GM23338 (cell line): ENCODE measurements at regions not wholly inside any gene's neighbourhood (a gene's known extent, or its start where the extent isn't known, plus 50 kb on each side); places are given as distances from the start of the nearest gene placed in this dataset.

ENCODE experiments used
- ATAC-seq: fragments of 200-7000 bp; cut with Tn5 transposase; 3 replicates; pipeline ENCODE4 v1.9.1; 2020
- DNase-seq: peaks from one replicate; pipeline ENCODE4 v3.0.0-alpha.2; 2015; ENCODE audit warnings: low spot score
- H2AFZ ChIP-seq: fragments of 200-600 bp; sonication (generic); 2 replicates; pipeline ENCODE4 v1.8.0; 2016; ENCODE audit warnings: antibody characterized with exemption, mild to moderate bottlenecking, moderate library complexity
- H3F3A ChIP-seq: fragments of 200-600 bp; sonication (generic); replicated peaks from 2 replicates; pipeline ENCODE4 v1.8.0; 2017; ENCODE audit warnings: antibody characterized with exemption, mixed run types, low read depth
- H3K27ac ChIP-seq: fragments of 200-600 bp; sonication (generic); 2 replicates; pipeline ENCODE4 v1.6.1; 2016; ENCODE audit warnings: low read depth
- H3K27me3 ChIP-seq: fragments of 200-600 bp; sonication (generic); 2 replicates; pipeline ENCODE4 v1.8.0; 2016; ENCODE audit warnings: mild to moderate bottlenecking, mixed run types, moderate library complexity; ENCODE audit not compliant: insufficient read depth
- H3K36me3 ChIP-seq: fragments of 200-600 bp; sonication (generic); 2 replicates; pipeline ENCODE4 v1.8.0; 2016; ENCODE audit warnings: mild to moderate bottlenecking; ENCODE audit not compliant: insufficient read depth
- H3K4me1 ChIP-seq: fragments of 200-600 bp; sonication (generic); 2 replicates; pipeline ENCODE4 v1.8.0; 2016; ENCODE audit warnings: mild to moderate bottlenecking, moderate library complexity; ENCODE audit not compliant: insufficient read depth
- H3K4me2 ChIP-seq: fragments of 200-600 bp; sonication (generic); 2 replicates; pipeline ENCODE4 v1.7.1; 2017; ENCODE audit warnings: mixed run types
- H3K4me3 ChIP-seq: fragments of 200-600 bp; sonication (generic); 2 replicates; pipeline ENCODE4 v1.6.1; 2016; ENCODE audit warnings: mixed run types
- H3K79me2 ChIP-seq: fragments of 200-600 bp; sonication (generic); replicated peaks from 2 replicates; pipeline ENCODE4 v1.8.0; 2017; ENCODE audit warnings: mild to moderate bottlenecking; ENCODE audit not compliant: insufficient read depth
- H3K9me2 ChIP-seq: fragments of 200-600 bp; sonication (generic); 2 replicates; pipeline ENCODE4 v1.8.0; 2017; ENCODE audit not compliant: insufficient read depth
- H4K20me1 ChIP-seq: fragments of 200-600 bp; sonication (generic); replicated peaks from 2 replicates; pipeline ENCODE4 v1.8.0; 2017; ENCODE audit warnings: mild to moderate bottlenecking; ENCODE audit not compliant: insufficient read depth
- H3K27ac Mint-ChIP-seq: 2 replicates; pipeline ENCODE4 v1.8.0; 2020; ENCODE audit warnings: inconsistent platforms, mild to moderate bottlenecking, moderate library complexity, mixed read lengths
- H3K27me3 Mint-ChIP-seq: 3 replicates; pipeline ENCODE4 v1.8.0; 2022; ENCODE audit warnings: low read depth, mild to moderate bottlenecking, moderate library complexity, mixed read lengths, inconsistent platforms; ENCODE audit not compliant: insufficient read depth, poor library complexity
- H3K36me3 Mint-ChIP-seq: 3 replicates; pipeline ENCODE4 v1.8.0; 2021; ENCODE audit warnings: low read depth, mild to moderate bottlenecking, inconsistent platforms, moderate library complexity, mixed read lengths
- H3K4me1 Mint-ChIP-seq: 3 replicates; pipeline ENCODE4 v1.8.0; 2020; ENCODE audit warnings: mild to moderate bottlenecking, inconsistent platforms, mixed read lengths
- H3K4me3 Mint-ChIP-seq: 3 replicates; pipeline ENCODE4 v1.8.0; 2021; ENCODE audit warnings: moderate library complexity, mild to moderate bottlenecking, inconsistent platforms, mixed read lengths
- H3K9me3 Mint-ChIP-seq: 3 replicates; pipeline ENCODE4 v1.8.0; 2020; ENCODE audit warnings: moderate library complexity, mild to moderate bottlenecking, inconsistent platforms, mixed read lengths
- CREB1 ChIP-seq: fragments of 250-450 bp; sonication (Bioruptor Pico); IDR thresholded peaks from 2 replicates; pipeline ENCODE4 v1.5.0; 2020; ENCODE audit warnings: low read depth, mild to moderate bottlenecking, moderate library complexity
- CTCF ChIP-seq, 2 experiments: fragments of 200-600 bp in 1 of 2; sonication (generic) in 1 of 2; conservative IDR thresholded peaks; 2 replicates each; pipeline versions ENCODE4 v1.5.1 to v1.6.1; 2016 to 2017; ENCODE audit warnings: antibody characterized with exemption in 2 of 2, low read depth in 2 of 2, mild to moderate bottlenecking in 2 of 2, moderate library complexity in 1 of 2
- EZH2 ChIP-seq: fragments of 200-600 bp; sonication (generic); IDR thresholded peaks from one replicate; pipeline ENCODE4 v1.8.0; 2017; ENCODE audit warnings: antibody characterized with exemption, mild to moderate bottlenecking, low read depth; ENCODE audit not compliant: unreplicated experiment
- EZH2phosphoT487 ChIP-seq: fragments of 200-600 bp; sonication (generic); IDR thresholded peaks from one replicate; pipeline ENCODE4 v1.8.1; 2018; ENCODE audit warnings: antibody characterized with exemption; ENCODE audit not compliant: unreplicated experiment
- JUNB ChIP-seq: IDR thresholded peaks from one replicate; pipeline ENCODE4 v1.6.1; 2016; ENCODE audit warnings: antibody characterized with exemption; ENCODE audit not compliant: unreplicated experiment
- NANOG ChIP-seq: IDR thresholded peaks from 2 replicates; pipeline ENCODE4 v1.6.1; 2016; ENCODE audit warnings: antibody characterized with exemption, borderline replicate concordance
- POLR2AphosphoS5 ChIP-seq: IDR thresholded peaks from 2 replicates; pipeline ENCODE4 v1.6.1; 2016; ENCODE audit warnings: antibody characterized with exemption, low read depth
- REST ChIP-seq: IDR thresholded peaks from one replicate; pipeline ENCODE4 v1.6.1; 2018; ENCODE audit warnings: antibody characterized with exemption; ENCODE audit not compliant: unreplicated experiment
- STAT1 ChIP-seq: IDR thresholded peaks from one replicate; pipeline ENCODE4 v1.6.1; 2016; ENCODE audit warnings: antibody characterized with exemption; ENCODE audit not compliant: unreplicated experiment
- ZNF114 ChIP-seq: fragments of 250-450 bp; sonication (Bioruptor Pico); IDR thresholded peaks from 2 replicates; pipeline ENCODE4 v1.5.0; 2020; ENCODE audit warnings: mild to moderate bottlenecking, moderate library complexity
- ZNF331 ChIP-seq: fragments of 250-450 bp; sonication (Bioruptor Pico); IDR thresholded peaks from 2 replicates; pipeline ENCODE4 v1.5.0; 2020; ENCODE audit warnings: low read depth, mild to moderate bottlenecking, moderate library complexity
- TF ChIP-seq, protein P1 (sequence below): IDR thresholded peaks from 2 replicates; pipeline ENCODE4 v1.6.1; 2016; ENCODE audit warnings: antibody characterized with exemption
- TF ChIP-seq, protein P2 (sequence below): fragments of 250-450 bp; sonication (Bioruptor Pico); IDR thresholded peaks from 2 replicates; pipeline ENCODE4 v1.5.0; 2020; ENCODE audit warnings: mild to moderate bottlenecking, moderate library complexity

DNA sequence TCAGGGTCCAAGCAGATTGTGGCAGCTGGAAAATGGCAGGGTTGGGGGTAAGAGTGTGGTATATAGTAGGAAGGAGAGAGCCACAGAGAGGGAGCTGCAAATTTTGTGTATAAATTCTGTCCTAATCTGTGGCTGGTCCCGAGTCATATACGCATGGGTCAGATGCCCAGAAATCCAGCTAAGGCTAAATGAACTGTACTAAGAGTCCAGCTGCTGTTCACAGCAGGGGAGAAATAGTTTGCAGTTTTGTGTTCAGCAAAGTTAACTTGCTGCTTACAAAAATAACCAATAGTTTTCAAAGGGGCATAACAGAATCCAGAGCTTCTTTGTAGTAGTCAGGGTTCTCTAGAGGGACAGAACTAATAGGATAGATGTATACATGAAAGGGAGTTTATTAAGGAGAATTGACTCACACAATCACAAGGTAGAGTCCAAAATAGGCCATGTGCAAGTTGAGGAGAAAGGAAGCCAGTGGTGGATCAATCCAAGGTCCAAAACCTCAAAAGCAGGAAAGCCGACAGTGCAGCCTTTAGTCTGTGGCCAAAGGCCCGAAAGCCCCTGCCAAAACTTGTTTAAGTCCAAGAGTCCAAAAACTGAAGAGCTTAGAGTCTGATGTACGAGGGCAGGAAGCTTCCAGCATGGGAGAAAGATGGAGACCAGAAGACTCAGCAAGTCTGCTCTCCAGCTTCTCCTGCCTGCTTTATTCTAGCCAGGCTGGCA, 146.1 kb upstream of the KBTBD8 start:
- Mint-ChIP-seq H3K27me3 (peaks cover 3% of the 10 kb centered on the region), H3K4me1 (peaks cover 20% of the 10 kb centered on the region), H3K27ac (no peak overlapping the region), H3K4me3 (no peak overlapping the region), H3K9me3 (peaks cover 4% of the 10 kb centered on the region; the same call in 2 of the 3 replicates), H3K36me3 (no peaks in the 10 kb centered on the region)
- Histone ChIP-seq H3K36me3 (no peaks in the 10 kb centered on the region), H3F3A (no peaks in the 10 kb centered on the region), H4K20me1 (no peaks in the 10 kb centered on the region), H3K79me2 (no peaks in the 10 kb centered on the region), H3K27me3 (no peaks in the 10 kb centered on the region), H3K4me2 (no peak overlapping the region), H3K9me2 (no peaks in the 10 kb centered on the region; the same call in 1 of the 2 replicates), H3K27ac (no peak overlapping the region), H2AFZ (no peak overlapping the region), H3K4me3 (no peak overlapping the region), H3K4me1 (peaks cover 10% of the 10 kb centered on the region)
- no peak for DNase-seq
- TF ChIP-seq JUNB (no peak), EZH2phosphoT487 (no peak), STAT1 (no peak), REST (no peak), NANOG (no peak), ZNF331 (CRISPR knock-in tag) (no peak), CTCF (conservative IDR thresholded peaks at IDR 0.05; ENCODE audit: low read depth in 2 of 2) (no peak), EZH2 (no peak), ZNF114 (CRISPR knock-in tag) (no peak), CREB1 (no peak), POLR2AphosphoS5 (no peak)
- TF ChIP-seq, protein P1, sequence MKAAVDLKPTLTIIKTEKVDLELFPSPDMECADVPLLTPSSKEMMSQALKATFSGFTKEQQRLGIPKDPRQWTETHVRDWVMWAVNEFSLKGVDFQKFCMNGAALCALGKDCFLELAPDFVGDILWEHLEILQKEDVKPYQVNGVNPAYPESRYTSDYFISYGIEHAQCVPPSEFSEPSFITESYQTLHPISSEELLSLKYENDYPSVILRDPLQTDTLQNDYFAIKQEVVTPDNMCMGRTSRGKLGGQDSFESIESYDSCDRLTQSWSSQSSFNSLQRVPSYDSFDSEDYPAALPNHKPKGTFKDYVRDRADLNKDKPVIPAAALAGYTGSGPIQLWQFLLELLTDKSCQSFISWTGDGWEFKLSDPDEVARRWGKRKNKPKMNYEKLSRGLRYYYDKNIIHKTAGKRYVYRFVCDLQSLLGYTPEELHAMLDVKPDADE: no peak
- TF ChIP-seq, protein P2, sequence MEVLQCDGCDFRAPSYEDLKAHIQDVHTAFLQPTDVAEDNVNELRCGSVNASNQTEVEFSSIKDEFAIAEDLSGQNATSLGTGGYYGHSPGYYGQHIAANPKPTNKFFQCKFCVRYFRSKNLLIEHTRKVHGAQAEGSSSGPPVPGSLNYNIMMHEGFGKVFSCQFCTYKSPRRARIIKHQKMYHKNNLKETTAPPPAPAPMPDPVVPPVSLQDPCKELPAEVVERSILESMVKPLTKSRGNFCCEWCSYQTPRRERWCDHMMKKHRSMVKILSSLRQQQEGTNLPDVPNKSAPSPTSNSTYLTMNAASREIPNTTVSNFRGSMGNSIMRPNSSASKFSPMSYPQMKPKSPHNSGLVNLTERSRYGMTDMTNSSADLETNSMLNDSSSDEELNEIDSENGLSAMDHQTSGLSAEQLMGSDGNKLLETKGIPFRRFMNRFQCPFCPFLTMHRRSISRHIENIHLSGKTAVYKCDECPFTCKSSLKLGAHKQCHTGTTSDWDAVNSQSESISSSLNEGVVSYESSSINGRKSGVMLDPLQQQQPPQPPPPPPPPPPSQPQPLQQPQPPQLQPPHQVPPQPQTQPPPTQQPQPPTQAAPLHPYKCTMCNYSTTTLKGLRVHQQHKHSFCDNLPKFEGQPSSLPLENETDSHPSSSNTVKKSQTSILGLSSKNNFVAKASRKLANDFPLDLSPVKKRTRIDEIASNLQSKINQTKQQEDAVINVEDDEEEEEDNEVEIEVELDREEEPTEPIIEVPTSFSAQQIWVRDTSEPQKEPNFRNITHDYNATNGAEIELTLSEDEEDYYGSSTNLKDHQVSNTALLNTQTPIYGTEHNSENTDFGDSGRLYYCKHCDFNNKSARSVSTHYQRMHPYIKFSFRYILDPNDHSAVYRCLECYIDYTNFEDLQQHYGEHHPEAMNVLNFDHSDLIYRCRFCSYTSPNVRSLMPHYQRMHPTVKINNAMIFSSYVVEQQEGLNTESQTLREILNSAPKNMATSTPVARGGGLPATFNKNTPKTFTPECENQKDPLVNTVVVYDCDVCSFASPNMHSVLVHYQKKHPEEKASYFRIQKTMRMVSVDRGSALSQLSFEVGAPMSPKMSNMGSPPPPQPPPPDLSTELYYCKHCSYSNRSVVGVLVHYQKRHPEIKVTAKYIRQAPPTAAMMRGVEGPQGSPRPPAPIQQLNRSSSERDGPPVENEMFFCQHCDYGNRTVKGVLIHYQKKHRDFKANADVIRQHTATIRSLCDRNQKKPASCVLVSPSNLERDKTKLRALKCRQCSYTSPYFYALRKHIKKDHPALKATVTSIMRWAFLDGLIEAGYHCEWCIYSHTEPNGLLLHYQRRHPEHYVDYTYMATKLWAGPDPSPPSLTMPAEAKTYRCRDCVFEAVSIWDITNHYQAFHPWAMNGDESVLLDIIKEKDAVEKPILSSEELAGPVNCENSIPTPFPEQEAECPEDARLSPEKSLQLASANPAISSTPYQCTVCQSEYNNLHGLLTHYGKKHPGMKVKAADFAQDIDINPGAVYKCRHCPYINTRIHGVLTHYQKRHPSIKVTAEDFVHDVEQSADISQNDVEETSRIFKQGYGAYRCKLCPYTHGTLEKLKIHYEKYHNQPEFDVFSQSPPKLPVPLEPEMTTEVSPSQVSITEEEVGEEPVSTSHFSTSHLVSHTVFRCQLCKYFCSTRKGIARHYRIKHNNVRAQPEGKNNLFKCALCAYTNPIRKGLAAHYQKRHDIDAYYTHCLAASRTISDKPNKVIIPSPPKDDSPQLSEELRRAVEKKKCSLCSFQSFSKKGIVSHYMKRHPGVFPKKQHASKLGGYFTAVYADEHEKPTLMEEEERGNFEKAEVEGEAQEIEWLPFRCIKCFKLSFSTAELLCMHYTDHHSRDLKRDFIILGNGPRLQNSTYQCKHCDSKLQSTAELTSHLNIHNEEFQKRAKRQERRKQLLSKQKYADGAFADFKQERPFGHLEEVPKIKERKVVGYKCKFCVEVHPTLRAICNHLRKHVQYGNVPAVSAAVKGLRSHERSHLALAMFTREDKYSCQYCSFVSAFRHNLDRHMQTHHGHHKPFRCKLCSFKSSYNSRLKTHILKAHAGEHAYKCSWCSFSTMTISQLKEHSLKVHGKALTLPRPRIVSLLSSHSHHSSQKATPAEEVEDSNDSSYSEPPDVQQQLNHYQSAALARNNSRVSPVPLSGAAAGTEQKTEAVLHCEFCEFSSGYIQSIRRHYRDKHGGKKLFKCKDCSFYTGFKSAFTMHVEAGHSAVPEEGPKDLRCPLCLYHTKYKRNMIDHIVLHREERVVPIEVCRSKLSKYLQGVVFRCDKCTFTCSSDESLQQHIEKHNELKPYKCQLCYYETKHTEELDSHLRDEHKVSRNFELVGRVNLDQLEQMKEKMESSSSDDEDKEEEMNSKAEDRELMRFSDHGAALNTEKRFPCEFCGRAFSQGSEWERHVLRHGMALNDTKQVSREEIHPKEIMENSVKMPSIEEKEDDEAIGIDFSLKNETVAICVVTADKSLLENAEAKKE (CRISPR knock-in tag): no peak
- ATAC-seq: no peak
